GM21390 (cell line): ENCODE measurements at regions not wholly inside any gene's neighbourhood (a gene's known extent, or its start where the extent isn't known, plus 50 kb on each side); places are given as distances from the start of the nearest gene placed in this dataset.

Source experiments
- ATAC-seq: cut with Tn5 transposase; IDR thresholded peaks from one replicate; pipeline ENCODE4 v1.9.1; 2021; ENCODE audit not compliant: unreplicated experiment

DNA sequence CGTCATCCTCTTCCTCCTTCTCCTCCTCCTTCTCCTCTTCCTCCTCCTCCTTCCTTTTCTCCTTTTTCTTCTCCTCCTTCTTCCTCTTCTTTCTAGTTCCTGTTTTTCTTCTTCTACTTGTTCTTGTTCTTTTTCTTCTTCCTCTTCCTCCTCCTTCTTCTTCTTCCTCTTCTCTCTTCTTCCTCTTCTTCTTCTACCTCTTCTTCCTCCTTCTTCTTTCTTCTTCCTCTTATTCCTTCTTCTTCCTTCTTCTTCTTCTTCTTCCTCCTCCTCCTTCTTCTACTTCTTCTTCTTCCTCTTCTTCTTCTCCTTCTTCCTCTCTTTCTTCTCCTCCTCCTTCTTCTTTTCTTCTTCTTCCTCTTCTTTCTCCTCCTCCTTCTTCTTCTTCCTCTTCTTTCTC lies 310.2 kb upstream of the LMCD1 start:
- no peak for ATAC-seq

DNA sequence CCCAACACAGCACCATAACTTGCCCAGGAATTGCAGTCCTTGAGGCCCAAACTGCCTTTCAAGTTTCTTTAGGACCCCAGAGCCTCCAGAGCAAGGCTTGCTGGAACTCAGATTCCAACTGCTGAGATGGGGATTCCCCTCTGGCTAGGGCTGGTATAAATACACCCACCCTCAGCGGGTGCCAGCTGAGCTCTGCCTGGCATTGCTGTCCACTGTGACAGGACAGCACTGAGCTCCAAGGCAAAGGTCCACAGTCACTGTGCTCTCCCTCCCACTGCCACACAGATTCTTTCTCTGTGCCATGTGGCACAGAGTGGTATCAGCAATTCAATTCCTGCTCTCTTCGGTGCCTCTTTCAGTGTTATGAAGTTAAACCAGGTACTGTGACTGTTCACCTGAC lies 304.2 kb upstream of the LMCD1 start:
- ATAC-seq: no peak

DNA sequence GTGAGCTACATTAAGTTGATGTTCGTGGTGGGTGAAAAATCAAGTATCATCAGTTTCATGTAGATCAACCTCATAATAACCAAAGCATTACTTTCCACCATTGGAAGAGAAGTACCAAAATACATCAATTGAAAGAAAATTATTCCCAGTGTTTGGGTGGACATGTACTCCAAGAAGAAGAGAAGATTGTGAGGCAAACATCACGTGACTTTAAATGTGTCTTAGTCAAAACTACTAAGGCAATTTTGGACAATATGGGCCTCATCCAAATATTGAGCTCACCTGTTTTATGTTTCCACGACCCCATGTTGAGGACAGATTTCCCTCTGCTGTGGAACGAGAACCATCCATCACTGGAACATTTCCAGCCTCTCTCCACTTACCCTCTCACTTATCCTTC lies 303.0 kb upstream of the LMCD1 start:
- ATAC-seq: no peak

DNA sequence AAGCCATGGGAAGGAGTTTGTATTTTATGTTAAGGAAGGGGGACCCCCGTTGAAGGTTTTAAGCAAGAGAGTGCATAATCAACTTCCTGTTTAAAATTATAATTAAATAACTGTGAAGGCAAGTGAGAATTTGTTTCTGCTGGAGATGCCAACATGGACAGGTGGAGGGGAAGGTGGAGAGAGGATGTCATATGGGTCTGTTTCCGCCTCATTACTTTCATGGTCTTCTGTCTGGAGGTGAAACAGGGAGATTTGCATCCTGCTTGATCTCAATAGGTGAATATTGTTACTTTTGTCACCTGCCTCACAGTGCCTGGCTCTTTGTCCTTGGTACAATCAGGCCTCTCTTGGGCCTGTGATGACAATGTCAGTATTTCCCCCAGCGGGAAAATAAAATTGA lies 300.6 kb upstream of the LMCD1 start:
- no peak for ATAC-seq

DNA sequence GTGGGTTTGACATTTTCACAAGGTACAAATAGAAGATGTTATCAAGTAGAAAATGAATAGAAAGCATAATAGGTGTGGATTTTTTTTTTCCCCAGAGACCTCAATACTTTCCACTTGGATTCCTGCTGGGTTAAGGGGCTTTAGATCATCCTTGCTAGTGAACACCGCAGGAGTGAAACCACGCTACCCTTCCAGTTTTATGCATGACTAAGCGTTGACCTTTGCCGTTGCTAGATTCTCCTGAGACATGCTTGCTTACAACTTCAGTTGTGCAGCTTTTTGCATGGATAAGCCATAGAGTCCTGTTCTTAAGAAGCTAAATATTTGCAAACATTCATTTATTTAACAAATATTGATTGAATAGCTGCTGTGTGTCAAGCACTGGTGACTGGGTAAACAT lies 299.7 kb upstream of the LMCD1 start:
- no peak for ATAC-seq

DNA sequence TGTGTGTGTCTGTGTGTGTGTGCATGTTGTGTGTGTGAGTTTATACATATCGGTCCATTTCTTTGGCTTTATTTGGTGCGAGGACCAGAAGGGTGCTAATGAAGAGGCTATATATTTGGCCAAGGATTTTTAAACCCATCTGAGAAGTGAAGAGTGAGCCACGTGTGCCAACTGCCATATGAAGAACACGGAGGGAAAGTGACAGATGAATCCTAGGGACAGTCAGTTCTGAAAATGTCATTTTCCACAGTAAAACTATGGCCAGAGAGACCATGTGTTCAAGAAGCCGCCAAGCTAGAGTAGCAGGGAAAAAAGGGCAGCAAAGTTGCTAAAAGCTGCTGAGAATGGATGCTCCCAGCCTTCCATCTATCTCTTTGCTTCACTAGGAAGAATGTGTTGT lies 297.3 kb upstream of the LMCD1 start:
- ATAC-seq: no peak

DNA sequence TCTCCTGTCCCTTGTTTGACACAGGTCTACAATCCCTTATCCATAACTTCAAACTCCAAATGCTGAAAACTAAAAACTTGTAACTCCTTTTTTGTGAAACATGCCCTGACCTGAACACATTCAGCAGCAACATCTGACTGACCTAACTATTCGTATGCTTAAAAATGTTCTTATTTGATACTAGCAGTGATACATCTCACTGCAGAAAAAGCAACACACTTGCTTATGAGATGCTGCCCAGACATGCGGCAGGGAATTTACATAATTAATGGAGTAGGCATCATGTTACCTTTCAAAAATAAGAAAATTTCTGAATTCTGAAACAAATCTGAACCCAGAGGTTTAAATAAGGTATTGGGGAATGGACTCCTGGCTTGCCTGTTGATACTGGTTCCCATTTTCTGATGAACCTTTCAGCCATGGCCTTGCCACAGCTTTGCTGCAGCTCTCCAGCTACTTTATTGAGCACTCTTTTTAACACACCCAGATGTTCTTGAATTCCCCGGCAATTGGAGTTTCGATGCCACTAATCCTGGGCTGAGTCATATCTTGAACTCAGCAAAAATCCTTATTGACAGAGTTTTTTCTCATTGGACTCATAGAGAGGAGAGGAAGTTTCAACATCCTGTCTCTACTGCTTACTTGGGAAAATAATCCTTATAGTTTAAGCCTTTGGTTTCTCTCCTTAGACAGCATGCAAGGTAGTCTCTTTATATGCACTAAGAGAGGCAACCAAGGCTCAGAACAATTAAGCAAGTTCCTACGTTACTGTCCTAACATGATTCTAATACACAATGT lies 296.6 kb upstream of the LMCD1 start:
- no peak for ATAC-seq

DNA sequence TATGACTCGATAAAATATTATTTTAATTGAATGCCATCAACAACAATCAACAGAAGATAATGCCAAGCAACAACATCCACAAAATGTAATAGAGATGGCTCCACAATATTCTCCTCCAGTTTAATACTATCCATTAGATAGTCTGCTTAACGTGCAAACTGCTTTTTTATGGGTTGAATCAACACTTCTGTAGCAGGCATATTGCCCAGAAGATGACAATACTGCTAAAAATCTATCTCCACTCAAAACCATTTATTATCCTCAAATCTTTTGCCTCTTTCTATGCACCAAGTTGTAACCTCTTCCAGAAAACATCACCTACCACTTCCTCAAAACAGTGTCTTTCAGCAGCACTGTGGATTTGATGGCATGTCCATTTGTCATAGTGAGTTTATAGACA lies 295.7 kb upstream of the LMCD1 start:
- ATAC-seq: no peak

DNA sequence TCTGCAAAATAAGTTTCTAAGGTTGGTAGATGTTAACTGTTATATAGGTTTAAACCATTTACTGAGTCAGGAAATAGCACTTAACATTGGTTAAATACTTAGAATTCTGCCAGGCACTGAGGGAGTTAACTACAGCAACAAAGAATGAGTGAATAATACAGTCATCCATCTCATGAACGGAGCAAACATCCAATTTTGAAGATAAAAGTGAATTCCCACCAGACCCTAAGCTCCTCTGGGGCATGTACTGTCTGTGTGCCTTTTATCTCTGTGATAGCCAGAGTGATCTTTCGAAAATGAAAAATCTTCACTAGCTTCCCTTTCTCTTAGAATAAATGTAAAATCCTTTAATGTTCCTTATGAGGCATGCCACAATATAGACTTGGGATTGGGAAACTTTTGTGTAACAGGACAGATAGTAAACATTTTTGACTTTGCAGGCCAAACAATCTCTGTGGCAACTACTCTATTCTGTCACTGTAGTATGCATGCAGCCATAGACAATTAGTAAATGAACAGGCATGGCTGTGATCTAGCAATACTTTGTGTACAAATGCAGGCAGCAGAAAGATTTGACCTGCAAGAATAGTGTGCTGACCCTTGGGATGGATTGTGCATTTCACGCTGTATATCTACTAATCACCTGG lies 294.5 kb upstream of the LMCD1 start:
- ATAC-seq: no peak

DNA sequence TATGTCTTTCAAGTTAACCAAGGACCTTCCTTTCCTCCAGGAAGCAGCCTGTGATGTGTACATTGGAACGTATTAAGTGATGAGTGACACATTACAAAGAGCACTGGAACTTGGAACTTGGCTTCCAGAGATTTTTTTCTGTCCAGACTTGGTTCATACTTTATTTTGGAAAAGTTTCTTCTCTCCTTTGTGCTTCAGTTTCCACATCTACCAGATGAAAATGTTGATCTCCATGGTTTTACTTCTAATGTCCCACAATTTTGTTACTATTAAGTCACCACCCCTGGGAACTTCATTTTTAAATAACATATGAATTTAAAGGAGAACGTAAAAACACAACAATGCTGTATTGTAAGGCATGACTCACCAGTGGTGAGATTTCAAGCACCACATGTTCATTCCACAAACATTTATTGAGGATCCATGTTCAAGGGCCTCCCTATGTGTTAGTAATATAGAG lies 290.7 kb upstream of the LMCD1 start:
- ATAC-seq: no peak

DNA sequence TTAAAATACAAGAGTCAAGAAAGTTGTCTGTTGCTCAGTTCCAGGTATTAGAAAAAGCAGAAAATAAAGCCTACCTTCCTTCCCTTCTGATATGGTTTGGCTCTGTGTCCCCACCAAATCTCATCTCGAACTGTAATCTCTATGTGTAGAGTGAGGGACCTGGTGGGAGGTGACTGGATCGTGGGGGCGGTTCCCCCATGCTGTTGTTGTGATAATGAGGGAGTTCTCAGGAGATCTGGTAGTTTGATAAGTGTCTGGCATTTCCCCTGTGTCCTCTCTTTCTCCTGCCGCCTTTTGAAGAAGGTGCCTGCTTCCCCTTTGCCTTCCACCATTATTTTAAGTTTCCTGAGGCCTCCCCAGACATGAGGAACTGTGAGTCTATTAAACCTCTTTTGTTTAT lies 288.8 kb upstream of the LMCD1 start:
- no peak for ATAC-seq

DNA sequence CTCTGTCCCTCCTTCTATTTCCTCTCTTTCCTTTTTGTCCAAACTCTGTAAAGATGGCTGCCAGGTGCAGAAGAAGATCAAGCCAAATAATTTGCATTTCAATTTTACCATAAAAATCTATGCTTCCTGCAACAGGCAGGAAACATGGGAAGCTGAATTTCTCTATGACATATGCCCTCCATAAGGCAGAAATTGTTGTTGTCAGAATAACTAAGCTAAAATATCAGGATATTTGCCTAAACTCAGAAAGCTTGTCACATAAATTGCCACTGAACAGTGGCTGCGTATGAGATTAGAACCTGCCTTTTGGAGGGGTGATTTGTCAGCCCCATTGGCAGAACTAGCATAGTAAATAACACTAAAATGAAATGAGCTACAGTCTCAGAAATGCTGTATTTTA lies 288.3 kb upstream of the LMCD1 start:
- no peak for ATAC-seq

DNA sequence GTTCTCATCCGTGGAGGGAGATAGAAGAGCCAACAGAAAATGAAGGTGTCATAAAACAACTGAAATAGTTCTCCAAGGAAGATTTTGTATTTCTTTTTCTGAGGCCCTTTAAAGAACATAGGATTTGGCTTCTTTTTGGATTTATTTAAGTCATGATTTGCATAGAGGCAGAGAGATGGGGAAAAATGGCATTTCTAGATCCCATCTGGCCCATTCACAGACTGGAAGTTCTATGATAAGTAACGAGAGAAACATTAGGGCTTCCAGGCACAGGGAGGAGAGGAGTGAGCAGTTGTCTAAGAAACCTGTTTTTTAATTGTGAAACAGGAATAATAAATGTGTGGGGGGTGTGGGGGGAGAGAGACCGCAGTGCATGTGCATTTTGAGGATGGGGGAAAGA lies 285.8 kb upstream of the LMCD1 start:
- no peak for ATAC-seq

DNA sequence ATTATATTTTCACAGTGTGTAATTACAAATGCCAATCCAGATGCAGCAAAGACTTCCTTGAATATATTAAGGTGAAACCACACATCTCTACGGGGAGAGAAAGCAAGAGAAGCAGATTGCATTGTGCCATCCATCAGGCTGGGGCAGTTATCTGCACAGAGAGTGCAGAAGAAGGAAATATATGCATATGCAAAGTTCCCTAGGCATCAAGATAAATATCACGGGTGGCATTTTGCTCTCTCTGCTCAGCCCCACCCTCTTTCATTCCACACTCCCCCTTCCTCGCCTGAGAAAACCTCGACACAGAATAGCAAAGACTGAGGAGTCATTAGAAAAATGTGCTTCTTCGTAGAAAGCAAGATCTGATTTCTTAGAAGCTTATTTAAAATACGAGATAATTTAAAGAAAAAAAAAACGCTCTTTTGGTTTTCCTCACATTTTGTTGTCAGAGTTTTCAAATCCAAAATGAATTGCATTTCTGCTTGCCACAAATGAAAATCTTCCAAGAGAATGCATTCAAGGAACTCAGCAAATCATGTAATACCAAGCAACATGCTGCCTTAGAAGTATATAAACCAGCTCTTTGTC lies 283.2 kb upstream of the LMCD1 start:
- no peak for ATAC-seq

DNA sequence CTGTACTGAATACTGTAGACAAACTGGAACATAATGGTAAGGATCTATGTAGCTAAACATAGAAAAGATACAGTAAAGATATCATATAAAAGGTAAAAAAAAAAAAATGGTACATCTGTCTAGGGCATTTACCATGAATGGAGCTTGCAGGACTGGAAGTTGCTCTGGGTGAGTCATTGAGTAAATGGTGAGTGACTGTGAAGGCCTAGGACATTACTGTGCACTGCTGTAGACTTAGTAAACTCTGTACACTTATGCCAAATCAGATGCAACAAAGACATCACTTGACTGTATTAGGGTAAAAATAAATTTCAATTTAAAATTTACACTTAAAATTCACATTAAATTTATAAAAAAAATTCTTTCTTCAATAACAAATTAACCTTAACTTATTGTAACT lies 281.3 kb upstream of the LMCD1 start:
- no peak for ATAC-seq

DNA sequence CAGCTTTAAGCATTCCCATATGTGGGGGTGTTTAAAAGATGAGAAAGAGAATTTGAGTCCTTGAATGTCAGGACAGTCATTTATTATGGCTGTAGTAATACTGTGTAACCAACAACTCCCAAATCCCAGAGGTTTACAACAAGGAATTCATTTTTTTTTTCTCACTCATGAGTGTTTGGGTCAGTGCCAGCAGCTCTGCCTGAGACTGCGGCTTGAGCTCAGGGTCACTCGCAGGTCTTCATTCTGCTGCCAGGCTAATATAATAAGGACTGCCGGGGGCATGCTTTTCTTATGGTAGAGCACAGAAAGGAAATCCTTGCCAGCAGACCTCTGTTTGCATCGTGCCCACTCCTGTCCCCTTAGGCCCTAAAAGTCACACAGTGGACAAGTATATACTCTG lies 277.9 kb upstream of the LMCD1 start:
- ATAC-seq: no peak

DNA sequence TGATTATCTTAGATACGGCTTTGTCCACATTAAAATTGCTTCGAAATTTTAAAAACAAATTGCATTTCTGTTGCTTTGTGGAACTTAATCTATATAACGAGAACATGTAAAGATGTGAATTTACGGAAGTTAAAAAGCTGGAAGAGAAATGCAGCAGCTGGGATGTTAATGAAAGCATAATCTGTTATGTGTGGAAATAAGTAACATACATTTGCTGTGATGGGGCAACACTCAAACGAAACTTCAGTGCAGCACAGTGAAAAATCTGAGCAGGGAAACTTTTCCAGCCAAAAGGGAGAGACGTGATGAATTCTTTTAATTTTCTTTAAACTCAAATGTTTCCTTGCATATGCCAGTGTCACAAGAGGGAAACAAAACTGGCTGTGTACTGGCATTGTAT lies 276.7 kb upstream of the LMCD1 start:
- ATAC-seq: no peak

DNA sequence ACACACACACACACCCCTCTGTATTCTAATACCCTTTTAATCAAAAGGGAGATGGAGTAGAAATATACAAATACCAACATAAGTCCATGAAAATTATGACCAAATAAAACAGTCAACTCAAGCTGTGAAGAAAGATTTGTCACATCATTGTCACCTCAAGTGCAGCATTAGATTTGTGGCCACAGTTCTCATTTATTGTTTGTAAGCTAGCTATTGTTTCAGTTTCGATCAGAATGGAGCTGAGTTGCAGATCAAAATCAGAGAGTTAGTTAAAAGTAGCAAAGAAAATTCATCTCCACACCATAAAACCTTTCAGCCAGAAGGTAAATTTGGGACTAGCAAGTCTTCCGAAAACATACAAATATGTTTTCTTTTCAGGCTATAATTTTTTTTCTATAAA lies 267.7 kb upstream of the LMCD1 start:
- no peak for ATAC-seq

DNA sequence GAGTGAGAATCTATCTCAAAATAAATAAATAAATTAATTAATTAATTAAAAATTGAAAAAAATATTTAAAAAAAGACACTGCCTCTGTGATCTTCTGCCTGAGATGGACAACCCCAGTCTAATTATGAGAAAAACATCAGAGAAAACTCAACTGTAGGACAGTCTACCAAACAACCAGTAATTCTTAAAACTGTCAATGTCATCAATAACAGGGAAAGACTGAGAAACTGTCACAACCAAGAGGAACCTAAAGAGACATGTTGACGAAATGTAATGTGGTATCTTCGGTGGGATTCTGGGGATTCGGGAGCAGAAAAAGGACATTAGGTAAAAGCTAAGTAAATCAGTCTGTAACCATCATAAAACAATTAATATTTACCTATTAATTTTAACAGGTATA lies 265.4 kb upstream of the LMCD1 start:
- no peak for ATAC-seq

DNA sequence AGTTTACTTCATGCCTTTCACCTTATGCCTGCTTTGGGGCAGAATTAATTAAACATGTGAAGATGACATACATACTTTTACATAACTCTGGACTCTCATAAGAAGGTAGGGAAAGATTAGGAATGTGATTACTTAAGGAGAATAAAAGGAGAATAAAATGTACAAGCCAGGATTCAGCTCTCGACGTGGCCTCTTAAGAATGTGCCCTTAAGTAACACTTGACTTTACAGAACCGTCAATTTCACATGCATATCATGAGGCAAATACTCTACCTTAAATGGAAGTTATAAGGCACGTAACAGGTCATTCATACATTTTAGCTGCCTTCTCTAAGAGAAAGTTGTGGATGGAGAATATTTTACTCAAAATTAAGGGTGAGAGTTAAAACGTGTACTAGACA lies 263.7 kb upstream of the LMCD1 start:
- no peak for ATAC-seq

DNA sequence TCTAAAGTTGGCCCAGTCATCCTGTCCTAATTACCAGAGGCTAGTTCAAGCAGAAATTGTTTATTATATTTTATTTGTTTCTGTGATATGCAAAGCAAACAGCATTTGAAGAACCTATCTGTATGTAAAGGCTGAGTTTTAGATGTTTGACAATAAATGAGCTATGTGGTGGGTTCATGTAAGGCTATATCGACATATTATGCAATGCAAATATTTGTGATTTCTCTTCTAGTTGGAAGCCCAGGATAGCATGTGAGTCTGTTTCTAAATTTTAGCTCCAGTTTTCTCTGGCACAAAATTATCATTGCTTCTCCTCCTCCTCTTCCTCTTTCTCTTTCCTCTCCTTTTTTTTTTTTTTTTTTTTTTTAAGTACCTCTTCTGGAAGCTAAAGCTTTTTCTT lies 263.2 kb upstream of the LMCD1 start:
- ATAC-seq: no peak

DNA sequence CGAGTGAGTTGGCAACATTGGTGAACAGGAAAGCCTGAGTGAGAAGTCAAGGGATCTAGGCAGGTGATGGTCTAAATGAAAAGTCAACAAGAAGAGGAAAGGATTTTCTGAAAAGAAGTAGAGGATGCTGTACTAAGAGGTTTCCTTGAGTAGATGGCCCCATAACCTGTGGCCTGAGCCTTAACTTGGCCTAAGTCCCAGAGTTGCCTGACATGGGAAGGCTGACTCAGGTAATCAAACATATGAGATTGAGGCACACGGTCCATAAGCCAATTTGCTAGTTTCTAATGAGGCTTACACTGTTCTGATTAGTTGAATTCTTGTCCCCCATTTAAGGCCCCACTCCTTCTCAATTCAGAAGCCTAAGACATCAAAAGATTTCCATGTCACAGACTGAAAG lies 262.5 kb upstream of the LMCD1 start:
- no peak for ATAC-seq
